Thyroid gland (tissue), 4 donors: ENCODE measurements at regions not wholly inside any gene's neighbourhood (a gene's known extent, or its start where the extent isn't known, plus 50 kb on each side); places are given as distances from the start of the nearest gene placed in this dataset.

Source experiments
- DNase-seq, 2 donors: peaks; one replicate each; pipeline ENCODE4 v3.0.0-alpha.2; 2019
- H3K27ac ChIP-seq, 3 donors: fragments of 200-600 bp; sonication (generic); 1 replicate in 2 of 3; 2 replicates in 1 of 3; pipeline ENCODE4 v1.5.1; 2016 to 2019; ENCODE audit warnings: mild to moderate bottlenecking in 1 of 3, moderate library complexity in 1 of 3
- H3K27me3 ChIP-seq: fragments of 200-600 bp; sonication (generic); one replicate; pipeline ENCODE4 v1.5.1; 2019
- H3K36me3 ChIP-seq, 2 donors: fragments of 200-600 bp; sonication (generic); one replicate each; pipeline ENCODE4 v1.5.1; 2016 to 2019
- H3K4me1 ChIP-seq, 2 donors: fragments of 200-600 bp; sonication (generic); one replicate each; pipeline ENCODE4 v1.5.1; 2017 to 2019
- H3K4me3 ChIP-seq, 3 donors: fragments of 200-600 bp; sonication (generic); replicated peaks in 1 of 3; 1 replicate in 2 of 3; 2 replicates in 1 of 3; pipeline ENCODE4 v1.5.1; 2016; ENCODE audit warnings: mild to moderate bottlenecking in 1 of 3
- H3K9me3 ChIP-seq: fragments of 200-600 bp; sonication (generic); one replicate; pipeline ENCODE4 v1.5.1; 2017
- CTCF ChIP-seq, 6 experiments: fragments of 200-600 bp in 3 of 6; fragments of 450-650 bp in 3 of 6; sonication (generic) in 3 of 6; IDR thresholded peaks; one replicate each; pipeline ENCODE4 v1.5.1; 2016 to 2019; ENCODE audit warnings: antibody characterized with exemption in 6 of 6, mild to moderate bottlenecking in 2 of 6, inconsistent platforms in 1 of 6, moderate library complexity in 1 of 6
- POLR2A ChIP-seq, 2 donors: fragments of 450-650 bp; IDR thresholded peaks; one replicate each; pipeline ENCODE4 v1.6.1; 2017; ENCODE audit warnings: antibody characterized with exemption in 2 of 2, mild to moderate bottlenecking in 2 of 2, moderate library complexity in 1 of 2
- WGBS, 2 donors: methylation state at CpG; one replicate each; pipeline ENCODE4 v1.1.5; 2017; 5-methylcytosine and 5-hydroxymethylcytosine counted together
- intact Hi-C: fragments of 100-400 bp; cut with DNase I; formaldehyde crosslinking; loops from one replicate; pipeline ENCODE4 v1.15.1; 2023

- TF ChIP-seq POLR2A (IDR thresholded peaks at IDR 0.05): no peak
- no peak for TF ChIP-seq CTCF (IDR thresholded peaks at IDR 0.05)
- H3K27ac ChIP-seq: no peak overlapping the region
- no peaks in the 10 kb centered on the region for H3K27me3 ChIP-seq
- no peaks in the 10 kb centered on the region for H3K36me3 ChIP-seq
- H3K4me3 ChIP-seq: no peak overlapping the region
- H3K9me3 ChIP-seq: no peaks in the 10 kb centered on the region
- intact Hi-C loops: no loop called here
- no peaks in the 10 kb centered on the region for H3K4me1 ChIP-seq
- WGBS, 2 donors: 80 to 89% methylated on average over 1 of the region's 1 CpG
- DNase-seq: no peak
These were observed 347.5 kb upstream of the CCNG1 start for GRCh38 chr5:163089926-163090325.

GRCh38 chr5:163094492-163095180 is 342.8 kb upstream of the CCNG1 start:
- no peaks in the 10 kb centered on the region for H3K9me3 ChIP-seq
- no peak for DNase-seq
- TF ChIP-seq POLR2A (IDR thresholded peaks at IDR 0.05) (no peak), CTCF (IDR thresholded peaks at IDR 0.05) (no peak)
- H3K4me1 ChIP-seq: no peaks in the 10 kb centered on the region
- H3K36me3 ChIP-seq: no peaks in the 10 kb centered on the region
- intact Hi-C loops: no loop called here
- no peak overlapping the region for H3K4me3 ChIP-seq
- 57 to 69% methylated on average over 8 of the region's 8 CpGs for WGBS, 2 donors
- no peak overlapping the region for H3K27ac ChIP-seq
- no peaks in the 10 kb centered on the region for H3K27me3 ChIP-seq

- no peak for TF ChIP-seq CTCF (IDR thresholded peaks at IDR 0.05)
- TF ChIP-seq POLR2A (IDR thresholded peaks at IDR 0.05): no peak
- no peaks in the 10 kb centered on the region for H3K36me3 ChIP-seq
- H3K4me1 ChIP-seq: no peaks in the 10 kb centered on the region
- no peaks in the 10 kb centered on the region for H3K27me3 ChIP-seq
- H3K4me3 ChIP-seq: no peak overlapping the region
- no peak overlapping the region for H3K27ac ChIP-seq
- WGBS, 2 donors: 30 to 42% methylated on average over 5 of the region's 5 CpGs
- DNase-seq: no peak
- intact Hi-C loops: no loop called here
- H3K9me3 ChIP-seq: no peaks in the 10 kb centered on the region
These were observed 332.9 kb upstream of the CCNG1 start for GRCh38 chr5:163104464-163104863.

GRCh38 chr5:163105456-163105855 is 331.9 kb upstream of the CCNG1 start:
- no peaks in the 10 kb centered on the region for H3K36me3 ChIP-seq
- no peak for TF ChIP-seq CTCF (IDR thresholded peaks at IDR 0.05)
- no peak for TF ChIP-seq POLR2A (IDR thresholded peaks at IDR 0.05)
- DNase-seq: no peak
- H3K4me3 ChIP-seq: no peak overlapping the region
- H3K4me1 ChIP-seq: no peaks in the 10 kb centered on the region
- 69 to 80% methylated on average over 2 of the region's 2 CpGs for WGBS, 2 donors
- no peak overlapping the region for H3K27ac ChIP-seq
- H3K9me3 ChIP-seq: no peaks in the 10 kb centered on the region
- no peaks in the 10 kb centered on the region for H3K27me3 ChIP-seq
- intact Hi-C loops: no loop called here

- H3K4me1 ChIP-seq: no peaks in the 10 kb centered on the region
- no peaks in the 10 kb centered on the region for H3K36me3 ChIP-seq
- no peak overlapping the region for H3K27ac ChIP-seq
- 76 to 78% methylated on average over 1 of the region's 1 CpG for WGBS, 2 donors
- no peaks in the 10 kb centered on the region for H3K27me3 ChIP-seq
- no peak for TF ChIP-seq POLR2A (IDR thresholded peaks at IDR 0.05)
- no peak for TF ChIP-seq CTCF (IDR thresholded peaks at IDR 0.05)
- intact Hi-C loops: no loop called here
- DNase-seq: no peak
- no peak overlapping the region for H3K4me3 ChIP-seq
- H3K9me3 ChIP-seq: no peaks in the 10 kb centered on the region
These were observed 331.3 kb upstream of the CCNG1 start for GRCh38 chr5:163106098-163106497.
